ENCODE measurements at regions not wholly inside any gene's neighbourhood (a gene's known extent, or its start where the extent isn't known, plus 50 kb on each side); places are given as distances from the start of the nearest gene placed in this dataset.

DNA sequence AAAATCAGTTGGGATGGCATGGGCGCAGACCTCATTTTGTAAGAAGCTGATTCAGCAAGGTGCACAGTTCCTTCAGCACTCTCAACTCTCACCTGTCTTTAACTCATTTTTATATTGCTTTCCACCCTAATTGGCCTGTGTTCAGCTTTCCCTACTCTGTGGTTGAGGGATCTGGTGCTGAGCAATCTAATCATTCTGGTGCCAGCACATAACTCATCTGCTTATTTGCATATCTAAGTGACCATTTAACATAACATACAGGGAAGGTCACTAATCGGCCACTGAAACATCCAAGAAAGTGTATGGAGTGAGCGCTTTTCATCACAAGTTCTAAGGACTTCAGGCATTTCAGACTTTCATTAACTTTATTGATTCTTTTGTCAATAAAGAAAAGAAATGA, 303.4 kb upstream of the ROPN1 start:
- TF ChIP-seq, protein P1, sequence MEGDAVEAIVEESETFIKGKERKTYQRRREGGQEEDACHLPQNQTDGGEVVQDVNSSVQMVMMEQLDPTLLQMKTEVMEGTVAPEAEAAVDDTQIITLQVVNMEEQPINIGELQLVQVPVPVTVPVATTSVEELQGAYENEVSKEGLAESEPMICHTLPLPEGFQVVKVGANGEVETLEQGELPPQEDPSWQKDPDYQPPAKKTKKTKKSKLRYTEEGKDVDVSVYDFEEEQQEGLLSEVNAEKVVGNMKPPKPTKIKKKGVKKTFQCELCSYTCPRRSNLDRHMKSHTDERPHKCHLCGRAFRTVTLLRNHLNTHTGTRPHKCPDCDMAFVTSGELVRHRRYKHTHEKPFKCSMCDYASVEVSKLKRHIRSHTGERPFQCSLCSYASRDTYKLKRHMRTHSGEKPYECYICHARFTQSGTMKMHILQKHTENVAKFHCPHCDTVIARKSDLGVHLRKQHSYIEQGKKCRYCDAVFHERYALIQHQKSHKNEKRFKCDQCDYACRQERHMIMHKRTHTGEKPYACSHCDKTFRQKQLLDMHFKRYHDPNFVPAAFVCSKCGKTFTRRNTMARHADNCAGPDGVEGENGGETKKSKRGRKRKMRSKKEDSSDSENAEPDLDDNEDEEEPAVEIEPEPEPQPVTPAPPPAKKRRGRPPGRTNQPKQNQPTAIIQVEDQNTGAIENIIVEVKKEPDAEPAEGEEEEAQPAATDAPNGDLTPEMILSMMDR (conservative IDR thresholded peaks at IDR 0.05 in 1 of 2, IDR thresholded peaks at IDR 0.05 in 1 of 2; ENCODE audit: low read depth in 1 of 2, low read length in 2 of 2), result no peak
- no peak for TF ChIP-seq EZH2 (IDR thresholded peaks at IDR 0.05; ENCODE audit: low read length, missing control alignments)

Data from fibroblast of lung (primary cell).